ENCODE measurements at regions not wholly inside any gene's neighbourhood (a gene's known extent, or its start where the extent isn't known, plus 50 kb on each side); places are given as distances from the start of the nearest gene placed in this dataset.
"Not testable (repeated sequence)": the region's sequence is repeated elsewhere in the genome, so short reads cannot be mapped to it uniquely, and the experiment has no call there.

- H3K27me3 ChIP-seq (ENCODE audit: insufficient read depth), result no peaks in the 10 kb centered on the region
- H3K4me3 ChIP-seq (ENCODE audit: low read depth in 2 of 2, low read length in 1 of 2), result no peak overlapping the region
- no peak overlapping the region for H3K27ac ChIP-seq (ENCODE audit: low read depth in 2 of 2, low read length in 1 of 2)
- ChIA-PET POLR2A (no interaction called here), CTCF (no interaction called here)
- H3K4me2 ChIP-seq, result no peak overlapping the region
- no peaks in the 10 kb centered on the region for H3K4me1 ChIP-seq (ENCODE audit: control insufficient read depth in 1 of 2, insufficient read depth in 2 of 2, low read depth in 1 of 2, low read length in 1 of 2)
- no peak for DNase-seq
- TF ChIP-seq REST (IDR thresholded peaks at IDR 0.05; ENCODE audit: low read depth, low read length) (no peak), FOXJ3 (CRISPR knock-in tag; IDR thresholded peaks at IDR 0.05) (no peak), EP300 (IDR thresholded peaks at IDR 0.05; ENCODE audit: borderline replicate concordance in 1 of 2, low read depth in 1 of 2, low read length in 1 of 2) (no peak), GATA2 (CRISPR knock-in tag; IDR thresholded peaks at IDR 0.05) (no peak), CTCF (IDR thresholded peaks at IDR 0.05) (no peak), TCF12 (IDR thresholded peaks at IDR 0.05) (no peak), RCOR1 (IDR thresholded peaks at IDR 0.05; ENCODE audit: low read length) (no peak)
- no peaks in the 10 kb centered on the region for H3K9me2 ChIP-seq
- 66% methylated on average over 2 of the region's 2 CpGs for WGBS (ENCODE audit: low lambda C conversion rate)
- no peak overlapping the region for H2AFZ ChIP-seq (ENCODE audit: low read depth)
- H3F3A ChIP-seq (replicated peaks; ENCODE audit: insufficient read depth), result no peaks in the 10 kb centered on the region
- 0 out of 2 replicates have a peak, but pooled peaks cover 5% of the 10 kb centered on the region for H3K9me3 ChIP-seq
- H4K20me1 ChIP-seq (ENCODE audit: insufficient read depth), result no peaks in the 10 kb centered on the region
- no peak overlapping the region for H3K9ac ChIP-seq
- no peaks in the 10 kb centered on the region for H3K79me2 ChIP-seq (ENCODE audit: insufficient read depth)
- no peaks in the 10 kb centered on the region for H3K36me3 ChIP-seq (replicated peaks in 1 of 2; ENCODE audit: control insufficient read depth in 1 of 2, insufficient read depth in 2 of 2, low read length in 1 of 2)
Observed at GRCh38 chr16:21336231-21336630, 58.1 kb upstream of the CRYM start.

GRCh38 chr16:21334188-21335146, 56.4 kb upstream of the CRYM start:
- 91% methylated on average over 13 of the region's 17 CpGs for WGBS (ENCODE audit: low lambda C conversion rate)
- H3K9me3 ChIP-seq; H3K27ac ChIP-seq (ENCODE audit: low read depth in 2 of 2, low read length in 1 of 2); POLR2A ChIA-PET; H3K9me2 ChIP-seq; DNase-seq; H3K9ac ChIP-seq; H3K27me3 ChIP-seq (ENCODE audit: insufficient read depth); H3K4me2 ChIP-seq; H4K20me1 ChIP-seq (ENCODE audit: insufficient read depth); H3K4me3 ChIP-seq (ENCODE audit: low read depth in 2 of 2, low read length in 1 of 2); H3K79me2 ChIP-seq (ENCODE audit: insufficient read depth); H3K4me1 ChIP-seq (ENCODE audit: control insufficient read depth in 1 of 2, insufficient read depth in 2 of 2, low read depth in 1 of 2, low read length in 1 of 2); H3K36me3 ChIP-seq (replicated peaks in 1 of 2; ENCODE audit: control insufficient read depth in 1 of 2, insufficient read depth in 2 of 2, low read length in 1 of 2); H2AFZ ChIP-seq (ENCODE audit: low read depth); H3F3A ChIP-seq (replicated peaks; ENCODE audit: insufficient read depth): not testable (repeated sequence)
- CTCF ChIA-PET, result interaction anchor here (0.9 to 1.1 kb wide), 2 partner anchors 34 to 52 kb away, joined by 3 read pairs; no protein-coding TSS in a partner anchor

- H3K4me3 ChIP-seq (ENCODE audit: low read depth in 2 of 2, low read length in 1 of 2); H3K4me2 ChIP-seq; H3K36me3 ChIP-seq (replicated peaks in 1 of 2; ENCODE audit: control insufficient read depth in 1 of 2, insufficient read depth in 2 of 2, low read length in 1 of 2); H3K9me2 ChIP-seq; H3F3A ChIP-seq (replicated peaks; ENCODE audit: insufficient read depth); POLR2A ChIA-PET; DNase-seq; H3K9me3 ChIP-seq; H3K27ac ChIP-seq (ENCODE audit: low read depth in 2 of 2, low read length in 1 of 2); H3K4me1 ChIP-seq (ENCODE audit: control insufficient read depth in 1 of 2, insufficient read depth in 2 of 2, low read depth in 1 of 2, low read length in 1 of 2); H4K20me1 ChIP-seq (ENCODE audit: insufficient read depth); H3K79me2 ChIP-seq (ENCODE audit: insufficient read depth); H2AFZ ChIP-seq (ENCODE audit: low read depth); H3K27me3 ChIP-seq (ENCODE audit: insufficient read depth); H3K9ac ChIP-seq: not testable (repeated sequence)
- CTCF ChIA-PET, result interaction anchor here (0.9 kb wide), 1 partner anchor 33 kb away, joined by 3 read pairs; no protein-coding TSS in a partner anchor
- 93% methylated on average over 11 of the region's 11 CpGs for WGBS (ENCODE audit: low lambda C conversion rate)
Observed at GRCh38 chr16:21333683-21334082, 55.6 kb upstream of the CRYM start.

All from SK-N-SH (cell line).